GM23248 (cell line): ENCODE measurements at regions not wholly inside any gene's neighbourhood (a gene's known extent, or its start where the extent isn't known, plus 50 kb on each side); places are given as distances from the start of the nearest gene placed in this dataset.

Experiments used
- DNase-seq: peaks from one replicate; pipeline ENCODE4 v3.0.0-alpha.2; 2015
- H2AFZ ChIP-seq: fragments of 200-600 bp; sonication (generic); 2 replicates; pipeline ENCODE4 v1.6.1; 2016; ENCODE audit warnings: antibody characterized with exemption
- H3F3A ChIP-seq: fragments of 200-600 bp; sonication (generic); 2 replicates; pipeline ENCODE4 v1.6.1; 2016; ENCODE audit warnings: mild to moderate bottlenecking, antibody characterized with exemption, mixed run types; ENCODE audit not compliant: insufficient read depth
- H3K27ac ChIP-seq: fragments of 200-600 bp; sonication (generic); 2 replicates; pipeline ENCODE4 v1.5.1; 2016; ENCODE audit warnings: mild to moderate bottlenecking
- H3K27me3 ChIP-seq: fragments of 200-600 bp; sonication (generic); replicated peaks from 2 replicates; pipeline ENCODE4 v1.6.1; 2016; ENCODE audit warnings: mild to moderate bottlenecking; ENCODE audit not compliant: insufficient read depth
- H3K36me3 ChIP-seq: fragments of 200-600 bp; sonication (generic); 2 replicates; pipeline ENCODE4 v1.6.1; 2016; ENCODE audit warnings: low read depth, mild to moderate bottlenecking
- H3K4me1 ChIP-seq: fragments of 200-600 bp; sonication (generic); 2 replicates; pipeline ENCODE4 v1.6.1; 2016; ENCODE audit warnings: mild to moderate bottlenecking; ENCODE audit not compliant: insufficient read depth
- H3K4me2 ChIP-seq: fragments of 200-600 bp; sonication (generic); one replicate; pipeline ENCODE4 v1.6.1; 2016; ENCODE audit warnings: mild to moderate bottlenecking; ENCODE audit not compliant: unreplicated experiment
- H3K4me3 ChIP-seq: fragments of 200-600 bp; sonication (generic); 2 replicates; pipeline ENCODE4 v1.5.1; 2016; ENCODE audit warnings: mild to moderate bottlenecking
- H3K79me2 ChIP-seq: fragments of 200-600 bp; sonication (generic); 2 replicates; pipeline ENCODE4 v1.6.1; 2016; ENCODE audit warnings: mild to moderate bottlenecking; ENCODE audit not compliant: insufficient read depth
- H3K9ac ChIP-seq: fragments of 200-600 bp; sonication (generic); 2 replicates; pipeline ENCODE4 v1.6.1; 2016; ENCODE audit warnings: mild to moderate bottlenecking
- H3K9me2 ChIP-seq: fragments of 200-600 bp; sonication (generic); 2 replicates; pipeline ENCODE4 v1.6.1; 2016; ENCODE audit warnings: mixed run types, mild to moderate bottlenecking, moderate library complexity; ENCODE audit not compliant: insufficient read depth
- H3K9me3 ChIP-seq: fragments of 200-600 bp; sonication (generic); one replicate; pipeline ENCODE4 v1.6.1; 2017; ENCODE audit warnings: low read depth
- H4K20me1 ChIP-seq: fragments of 200-600 bp; sonication (generic); 2 replicates; pipeline ENCODE4 v1.6.0; 2016; ENCODE audit not compliant: insufficient read depth
- EZH2 ChIP-seq: fragments of 200-600 bp; sonication (generic); IDR thresholded peaks from 2 replicates; pipeline ENCODE4 v1.6.1; 2018; ENCODE audit warnings: antibody characterized with exemption, mild to moderate bottlenecking; ENCODE audit not compliant: insufficient read depth, poor library complexity, severe bottlenecking
- EZH2phosphoT487 ChIP-seq: fragments of 200-600 bp; sonication (generic); IDR thresholded peaks from 2 replicates; pipeline ENCODE4 v1.6.1; 2018; ENCODE audit warnings: antibody characterized with exemption, moderate library complexity, mild to moderate bottlenecking, low read depth; ENCODE audit not compliant: insufficient read depth
- WGBS, 2 experiments: methylation state at CpG; one replicate each; pipeline ENCODE4 v1.1.6; 2015 to 2017; ENCODE audit warnings: low lambda C conversion rate in 2 of 2, low coverage in 1 of 2; ENCODE audit errors: missing lambda C conversion rate in 2 of 2; 5-methylcytosine and 5-hydroxymethylcytosine counted together
- in situ Hi-C: fragments of 300-500 bp; cut with MboI; formaldehyde crosslinking; loops from 2 replicates; pipeline ENCODE4 v1.15.0; 2020

- no peaks in the 10 kb centered on the region for H3K9me2 ChIP-seq
- in situ Hi-C loops: no loop called here
- H4K20me1 ChIP-seq: no peaks in the 10 kb centered on the region
- H3K27me3 ChIP-seq: no peaks in the 10 kb centered on the region
- H2AFZ ChIP-seq: no peak overlapping the region
- DNase-seq: no peak
- H3K4me1 ChIP-seq: peaks cover 4% of the 10 kb centered on the region
- no peaks in the 10 kb centered on the region for H3K9me3 ChIP-seq
- H3K36me3 ChIP-seq: no peaks in the 10 kb centered on the region
- no peak overlapping the region for H3K4me3 ChIP-seq
- WGBS, 2 experiments: 73 to 78% methylated on average over 1 of the region's 1 CpG
- no peak overlapping the region for H3K9ac ChIP-seq
- TF ChIP-seq EZH2phosphoT487 (no peak), EZH2 (no peak)
- H3K4me2 ChIP-seq: no peak overlapping the region
- H3F3A ChIP-seq: no peaks in the 10 kb centered on the region
- H3K27ac ChIP-seq: no peak overlapping the region
- H3K79me2 ChIP-seq: no peaks in the 10 kb centered on the region
Measured at GRCh38 chr6:126148853-126149252, 162.5 kb downstream of the TRMT11 start.

GRCh38 chr6:126152372-126152745, 166.0 kb downstream of the TRMT11 start:
- peaks cover 11% of the 10 kb centered on the region for H3K4me1 ChIP-seq
- H4K20me1 ChIP-seq: no peaks in the 10 kb centered on the region
- no peaks in the 10 kb centered on the region for H3K27me3 ChIP-seq
- no peaks in the 10 kb centered on the region for H3K9me3 ChIP-seq
- no peaks in the 10 kb centered on the region for H3K36me3 ChIP-seq
- no peak for DNase-seq
- no peak overlapping the region for H3K4me3 ChIP-seq
- H3K9ac ChIP-seq: no peak overlapping the region
- TF ChIP-seq EZH2phosphoT487 (no peak), EZH2 (no peak)
- no peaks in the 10 kb centered on the region for H3F3A ChIP-seq
- no peak overlapping the region for H3K27ac ChIP-seq
- H3K9me2 ChIP-seq: no peaks in the 10 kb centered on the region
- no peaks in the 10 kb centered on the region for H3K79me2 ChIP-seq
- no peak overlapping the region for H2AFZ ChIP-seq
- no peak overlapping the region for H3K4me2 ChIP-seq
- in situ Hi-C loops: no loop called here

DNA sequence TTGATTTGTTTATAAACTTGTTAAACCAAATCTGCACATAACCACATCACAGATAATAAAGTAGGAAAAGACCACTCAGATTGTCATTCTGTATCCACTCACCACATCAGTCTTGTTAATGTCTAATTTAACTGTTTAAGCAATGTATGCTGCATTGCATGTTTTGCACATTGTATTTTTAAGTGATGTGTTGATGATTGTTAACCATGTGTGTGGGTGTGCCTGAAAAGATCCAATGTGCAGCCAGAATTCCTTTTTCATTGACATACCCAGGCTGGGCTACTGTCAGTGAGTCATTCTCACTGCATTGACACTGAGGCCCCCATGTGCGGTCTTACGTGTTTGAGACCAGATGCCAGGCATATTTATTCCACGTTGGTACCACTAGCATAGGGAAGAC, 167.3 kb downstream of the TRMT11 start:
- no peak overlapping the region for H3K27ac ChIP-seq
- peaks cover 11% of the 10 kb centered on the region for H3K4me1 ChIP-seq
- H4K20me1 ChIP-seq: no peaks in the 10 kb centered on the region
- no peak overlapping the region for H2AFZ ChIP-seq
- no peaks in the 10 kb centered on the region for H3K27me3 ChIP-seq
- H3K4me2 ChIP-seq: no peak overlapping the region
- H3K9ac ChIP-seq: no peak overlapping the region
- no peaks in the 10 kb centered on the region for H3K9me3 ChIP-seq
- in situ Hi-C loops: no loop called here
- TF ChIP-seq EZH2 (no peak), EZH2phosphoT487 (no peak)
- no peaks in the 10 kb centered on the region for H3K79me2 ChIP-seq
- no peak overlapping the region for H3K4me3 ChIP-seq
- 11 to 14% methylated on average over 3 of the region's 3 CpGs for WGBS, 2 experiments
- no peaks in the 10 kb centered on the region for H3K9me2 ChIP-seq
- DNase-seq: peak; percentile 53
- no peaks in the 10 kb centered on the region for H3F3A ChIP-seq
- no peaks in the 10 kb centered on the region for H3K36me3 ChIP-seq

DNA sequence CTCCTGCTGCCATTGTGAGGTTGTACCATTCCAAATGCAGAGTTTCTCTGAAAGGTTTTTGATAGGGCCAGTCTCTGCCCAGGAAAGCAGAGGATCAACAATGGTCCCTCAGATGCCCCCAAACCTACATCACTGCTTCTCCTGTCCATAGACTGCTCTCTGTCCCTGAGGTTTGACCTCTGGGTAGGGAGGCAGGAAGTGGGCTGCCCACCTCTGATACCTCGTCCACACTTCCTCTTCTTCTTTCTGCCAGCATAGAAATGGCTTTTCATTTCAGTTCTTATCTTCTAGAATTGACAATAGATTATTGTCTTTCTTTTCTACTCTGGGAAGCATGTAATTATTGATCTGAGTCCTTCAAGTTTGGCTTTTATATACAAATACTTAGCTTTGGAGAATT, 170.6 kb downstream of the TRMT11 start:
- H3K27ac ChIP-seq: no peak overlapping the region
- H3K9ac ChIP-seq: no peak overlapping the region
- H2AFZ ChIP-seq: no peak overlapping the region
- no peak overlapping the region for H3K4me2 ChIP-seq
- TF ChIP-seq EZH2phosphoT487 (no peak), EZH2 (no peak)
- no peak for DNase-seq
- no peaks in the 10 kb centered on the region for H4K20me1 ChIP-seq
- no peaks in the 10 kb centered on the region for H3K9me3 ChIP-seq
- 73 to 85% methylated on average over 1 of the region's 1 CpG for WGBS, 2 experiments
- in situ Hi-C loops: no loop called here
- H3K36me3 ChIP-seq: no peaks in the 10 kb centered on the region
- no peaks in the 10 kb centered on the region for H3K9me2 ChIP-seq
- H3K79me2 ChIP-seq: no peaks in the 10 kb centered on the region
- H3K27me3 ChIP-seq: no peaks in the 10 kb centered on the region
- H3F3A ChIP-seq: no peaks in the 10 kb centered on the region
- no peak overlapping the region for H3K4me3 ChIP-seq
- H3K4me1 ChIP-seq: peaks cover 11% of the 10 kb centered on the region

DNA sequence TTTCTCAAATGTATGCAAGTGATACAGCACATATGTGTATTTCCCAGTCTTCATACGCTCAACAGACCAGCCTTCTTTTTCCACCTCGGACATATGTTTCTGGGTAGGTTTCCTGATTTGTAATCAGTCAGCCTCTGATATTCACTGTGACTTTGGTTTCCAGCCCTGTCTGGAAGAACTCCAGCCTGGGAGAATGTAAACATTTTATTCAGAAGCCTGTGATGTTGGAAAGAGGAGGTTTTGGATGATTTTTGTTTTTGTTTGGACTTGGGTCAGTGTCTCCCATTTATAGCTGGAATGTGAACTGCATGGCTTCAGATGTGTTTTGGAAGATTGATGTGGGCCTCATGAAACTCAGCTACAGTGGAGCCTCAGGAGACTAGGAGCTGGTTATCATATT, 172.2 kb upstream of the CENPW start:
- TF ChIP-seq EZH2 (no peak), EZH2phosphoT487 (no peak)
- 63 to 74% methylated on average over 2 of the region's 2 CpGs for WGBS, 2 experiments
- in situ Hi-C loops: no loop called here
- peaks cover 6% of the 10 kb centered on the region for H3K9me3 ChIP-seq
- no peak overlapping the region for H3K9ac ChIP-seq
- no peaks in the 10 kb centered on the region for H4K20me1 ChIP-seq
- no peaks in the 10 kb centered on the region for H3F3A ChIP-seq
- no peaks in the 10 kb centered on the region for H3K4me1 ChIP-seq
- no peaks in the 10 kb centered on the region for H3K79me2 ChIP-seq
- no peaks in the 10 kb centered on the region for H3K36me3 ChIP-seq
- H3K9me2 ChIP-seq: no peaks in the 10 kb centered on the region
- H3K4me3 ChIP-seq: no peak overlapping the region
- no peak overlapping the region for H3K4me2 ChIP-seq
- no peak overlapping the region for H3K27ac ChIP-seq
- H3K27me3 ChIP-seq: no peaks in the 10 kb centered on the region
- no peak overlapping the region for H2AFZ ChIP-seq
- no peak for DNase-seq
